HAP-1 (cell line): ENCODE measurements at regions not wholly inside any gene's neighbourhood (a gene's known extent, or its start where the extent isn't known, plus 50 kb on each side); places are given as distances from the start of the nearest gene placed in this dataset.

Experiments used
- DNase-seq, 2 experiments: peaks; one replicate each; pipeline ENCODE4 v3.0.0-alpha.2; 2016 to 2020; ENCODE audit warnings: low spot score in 2 of 2
- H3K27me3 ChIP-seq: fragments of 250-450 bp; sonication (Bioruptor Pico); 2 replicates; pipeline ENCODE4 v1.5.1; 2020; ENCODE audit warnings: low read depth, mild to moderate bottlenecking, moderate library complexity
- H3K36me3 ChIP-seq: fragments of 250-450 bp; sonication (Bioruptor Pico); replicated peaks from 2 replicates; pipeline ENCODE4 v1.5.1; 2020; ENCODE audit warnings: mild to moderate bottlenecking
- H3K4me1 ChIP-seq: fragments of 250-450 bp; sonication (Bioruptor Pico); 2 replicates; pipeline ENCODE4 v1.5.1; 2020; ENCODE audit warnings: mild to moderate bottlenecking
- H3K4me3 ChIP-seq: fragments of 250-450 bp; sonication (Bioruptor Pico); 2 replicates; pipeline ENCODE4 v1.5.1; 2020; ENCODE audit warnings: mild to moderate bottlenecking, moderate library complexity
- H3K9me3 ChIP-seq: fragments of 250-450 bp; sonication (Bioruptor Pico); 2 replicates; pipeline ENCODE4 v1.5.1; 2020; ENCODE audit warnings: mild to moderate bottlenecking, moderate library complexity
- in situ Hi-C: fragments of 300-500 bp; cut with MboI; formaldehyde crosslinking; loops from 3 replicates; pipeline ENCODE4 v1.14.3; 2020; ENCODE audit warnings: low sequenced_read_pairs, inconsistent platforms, mixed read lengths

GRCh38 chr10:61835069-61835945 is 66.2 kb upstream of the ARID5B start:
- no peak overlapping the region for H3K4me3 ChIP-seq
- peak; percentile 59 to 84 for DNase-seq
- in situ Hi-C loops = no loop called here

DNA sequence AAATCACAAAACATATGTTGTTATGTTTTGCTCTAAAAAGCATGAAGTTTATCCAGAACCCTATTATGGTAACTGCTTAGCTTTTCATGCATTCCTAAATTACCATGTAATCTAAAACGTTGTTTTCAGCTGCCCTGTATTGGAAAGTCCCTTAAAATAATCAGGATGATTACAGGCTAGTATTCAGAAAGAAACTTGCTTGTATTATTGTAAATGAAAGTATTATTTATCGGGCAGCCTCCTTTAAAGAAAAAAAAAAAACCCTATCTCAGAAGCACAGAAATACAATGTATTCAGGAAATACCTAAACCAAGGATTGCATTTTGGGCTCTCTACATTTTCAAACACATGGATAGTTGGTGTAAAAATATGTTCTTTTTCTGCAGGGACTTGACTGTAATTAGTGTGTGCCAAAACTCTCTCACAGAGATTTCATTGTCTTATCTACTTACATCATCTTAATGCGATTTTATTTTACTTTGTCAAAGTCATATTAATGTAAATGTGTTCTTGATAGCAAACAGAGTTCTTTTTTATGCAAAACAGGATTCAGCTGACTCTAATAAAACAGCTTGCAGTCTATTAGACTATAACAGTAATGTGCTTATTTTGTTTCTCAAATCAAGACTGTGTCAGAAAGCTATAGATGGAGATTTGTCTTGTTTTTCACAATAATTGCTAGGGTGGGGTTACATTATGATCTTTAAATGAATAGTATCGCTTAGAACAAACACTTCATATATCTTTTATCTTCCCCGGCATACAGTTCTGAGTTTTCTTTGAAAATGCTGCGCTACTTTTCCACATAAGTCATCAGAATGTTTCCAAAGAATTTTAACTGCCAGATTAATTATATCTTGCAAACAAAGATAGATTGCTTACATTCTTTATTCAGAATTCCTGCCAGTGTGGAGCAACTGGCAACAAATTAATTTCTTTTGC is 65.3 kb upstream of the ARID5B start:
- H3K4me3 ChIP-seq = no peak overlapping the region
- peak in 1 of 2 experiments; percentile 98 for DNase-seq
- H3K9me3 ChIP-seq = no peaks in the 10 kb centered on the region
- in situ Hi-C loops = no loop called here
- peaks cover 49% of the 10 kb centered on the region for H3K4me1 ChIP-seq
- H3K27me3 ChIP-seq = no peaks in the 10 kb centered on the region
- H3K36me3 ChIP-seq = no peaks in the 10 kb centered on the region

More at GRCh38 chr10:61835069-61835945, 66.2 kb upstream of the ARID5B start:
- no peaks in the 10 kb centered on the region for H3K27me3 ChIP-seq
- no peaks in the 10 kb centered on the region for H3K36me3 ChIP-seq
- no peaks in the 10 kb centered on the region for H3K9me3 ChIP-seq
- H3K4me1 ChIP-seq = peaks cover 49% of the 10 kb centered on the region

DNA sequence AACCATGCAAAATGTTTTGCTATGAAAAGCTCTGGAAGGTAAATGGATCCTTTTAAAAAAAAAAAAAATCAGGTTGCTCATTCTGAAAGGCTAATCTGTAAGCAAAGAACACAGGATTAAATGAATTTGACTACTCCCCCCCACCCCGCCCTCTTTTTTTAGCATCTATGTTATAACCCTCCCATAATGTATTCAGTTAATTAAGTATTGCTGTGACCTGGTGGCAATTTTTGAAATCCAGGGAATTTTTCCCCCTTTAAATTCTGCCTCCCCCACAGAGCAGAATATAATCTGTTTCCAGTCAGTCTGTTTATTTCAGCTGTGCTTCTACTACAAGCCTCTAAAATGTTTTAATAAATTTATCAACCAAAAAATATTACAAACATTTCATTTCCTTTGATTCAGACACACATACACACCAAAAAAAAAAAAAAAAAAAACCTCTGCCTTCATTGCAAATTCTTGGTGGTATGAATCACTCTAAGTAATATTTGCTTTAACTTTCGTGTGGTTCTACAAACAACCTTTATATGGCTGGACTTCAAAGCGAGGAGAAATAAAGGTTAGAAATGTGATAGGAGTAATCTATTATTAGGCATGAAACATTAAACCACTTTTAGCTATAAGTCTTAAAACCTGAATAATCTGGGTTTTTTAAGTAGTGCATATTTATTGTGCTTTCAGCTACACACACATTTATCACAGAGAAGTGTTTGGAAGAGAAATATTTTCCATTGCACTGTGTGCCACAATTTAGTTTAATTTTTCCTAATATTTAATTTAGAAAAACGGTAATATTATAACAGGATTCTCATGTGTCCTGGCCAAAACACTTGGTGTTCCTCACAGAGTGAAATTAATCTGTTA is 64.4 kb upstream of the ARID5B start:
- H3K27me3 ChIP-seq = no peaks in the 10 kb centered on the region
- peak; percentile 20 to 51 for DNase-seq
- H3K4me3 ChIP-seq = no peak overlapping the region
- H3K36me3 ChIP-seq = no peaks in the 10 kb centered on the region
- H3K9me3 ChIP-seq = no peaks in the 10 kb centered on the region
- H3K4me1 ChIP-seq = peaks cover 51% of the 10 kb centered on the region
- in situ Hi-C loops = no loop called here

GRCh38 chr10:61837755-61838171 is 63.7 kb upstream of the ARID5B start:
- H3K4me3 ChIP-seq = no peak overlapping the region
- peak; percentile 70 to 98 for DNase-seq
- no peaks in the 10 kb centered on the region for H3K36me3 ChIP-seq
- in situ Hi-C loops = no loop called here
- H3K27me3 ChIP-seq = no peaks in the 10 kb centered on the region
- peaks cover 55% of the 10 kb centered on the region for H3K4me1 ChIP-seq
- no peaks in the 10 kb centered on the region for H3K9me3 ChIP-seq

GRCh38 chr10:61839916-61840315 is 61.6 kb upstream of the ARID5B start:
- H3K4me3 ChIP-seq = no peak overlapping the region
- H3K9me3 ChIP-seq = no peaks in the 10 kb centered on the region
- H3K36me3 ChIP-seq = no peaks in the 10 kb centered on the region
- DNase-seq = no peak
- in situ Hi-C loops = no loop called here
- H3K27me3 ChIP-seq = no peaks in the 10 kb centered on the region
- peaks cover 58% of the 10 kb centered on the region for H3K4me1 ChIP-seq

DNA sequence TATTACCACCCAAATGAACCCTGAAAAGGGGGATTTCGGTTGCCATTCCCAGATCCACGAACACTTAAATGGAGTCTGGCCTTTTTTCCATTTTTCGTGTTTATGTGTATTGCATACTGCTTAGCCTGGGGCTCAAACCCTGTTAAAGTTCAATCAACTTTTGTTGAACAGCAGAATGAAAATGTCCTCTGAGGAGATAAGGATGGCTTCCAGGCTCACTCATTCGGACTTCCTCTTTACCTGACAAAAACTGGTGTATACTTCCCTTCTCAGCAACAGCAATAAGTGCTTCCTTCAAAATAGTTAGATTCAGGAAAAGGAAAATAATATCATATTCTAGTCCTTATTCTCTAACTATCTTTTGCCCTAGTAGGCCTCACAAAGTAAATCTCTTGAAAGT is 61.1 kb upstream of the ARID5B start:
- DNase-seq = no peak
- in situ Hi-C loops = no loop called here
- H3K9me3 ChIP-seq = no peaks in the 10 kb centered on the region
- H3K4me3 ChIP-seq = no peak overlapping the region
- H3K27me3 ChIP-seq = no peaks in the 10 kb centered on the region
- no peaks in the 10 kb centered on the region for H3K36me3 ChIP-seq
- H3K4me1 ChIP-seq = peaks cover 53% of the 10 kb centered on the region

DNA sequence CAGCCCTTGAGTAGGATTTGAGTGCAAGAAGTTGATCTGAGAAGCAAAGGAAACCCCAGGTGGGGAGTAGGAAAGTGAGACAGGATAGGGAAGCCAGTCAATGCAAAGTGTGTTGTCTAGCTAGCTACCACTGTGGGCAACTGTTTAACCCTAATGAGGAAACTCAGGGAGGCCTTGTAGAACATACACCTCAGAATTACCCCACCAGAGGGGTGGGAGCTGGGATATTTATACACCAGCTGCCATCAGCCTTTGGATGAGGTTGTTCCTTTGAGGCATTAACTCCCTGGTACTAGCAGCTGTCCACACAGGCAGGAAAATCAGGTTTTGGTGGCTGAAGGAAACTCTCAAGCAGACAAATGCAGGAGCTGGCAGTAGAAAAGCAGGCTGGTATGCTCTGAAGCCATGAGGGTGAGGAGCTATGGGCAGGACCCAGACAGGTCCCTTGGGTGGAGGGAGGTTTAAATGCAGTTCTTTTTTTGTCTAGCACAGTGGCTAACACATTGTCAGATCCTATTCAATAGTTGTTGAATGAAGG is 60.1 kb upstream of the ARID5B start:
- peaks cover 46% of the 10 kb centered on the region for H3K4me1 ChIP-seq
- H3K9me3 ChIP-seq = no peaks in the 10 kb centered on the region
- no peak for DNase-seq
- in situ Hi-C loops = no loop called here
- H3K36me3 ChIP-seq = no peaks in the 10 kb centered on the region
- H3K4me3 ChIP-seq = no peak overlapping the region
- H3K27me3 ChIP-seq = no peaks in the 10 kb centered on the region

GRCh38 chr10:61842755-61843497 is 58.6 kb upstream of the ARID5B start:
- peak; percentile 21 to 81 for DNase-seq
- H3K27me3 ChIP-seq = no peaks in the 10 kb centered on the region
- in situ Hi-C loops = no loop called here

GRCh38 chr10:61844116-61844822 is 57.2 kb upstream of the ARID5B start:
- in situ Hi-C loops = no loop called here
- DNase-seq = no peak
- H3K4me1 ChIP-seq = peaks cover 27% of the 10 kb centered on the region

More at GRCh38 chr10:61842755-61843497, 58.6 kb upstream of the ARID5B start:
- Histone ChIP-seq H3K4me1 (peaks cover 36% of the 10 kb centered on the region), H3K36me3 (no peaks in the 10 kb centered on the region), H3K9me3 (no peaks in the 10 kb centered on the region), H3K4me3 (no peak overlapping the region)

DNA sequence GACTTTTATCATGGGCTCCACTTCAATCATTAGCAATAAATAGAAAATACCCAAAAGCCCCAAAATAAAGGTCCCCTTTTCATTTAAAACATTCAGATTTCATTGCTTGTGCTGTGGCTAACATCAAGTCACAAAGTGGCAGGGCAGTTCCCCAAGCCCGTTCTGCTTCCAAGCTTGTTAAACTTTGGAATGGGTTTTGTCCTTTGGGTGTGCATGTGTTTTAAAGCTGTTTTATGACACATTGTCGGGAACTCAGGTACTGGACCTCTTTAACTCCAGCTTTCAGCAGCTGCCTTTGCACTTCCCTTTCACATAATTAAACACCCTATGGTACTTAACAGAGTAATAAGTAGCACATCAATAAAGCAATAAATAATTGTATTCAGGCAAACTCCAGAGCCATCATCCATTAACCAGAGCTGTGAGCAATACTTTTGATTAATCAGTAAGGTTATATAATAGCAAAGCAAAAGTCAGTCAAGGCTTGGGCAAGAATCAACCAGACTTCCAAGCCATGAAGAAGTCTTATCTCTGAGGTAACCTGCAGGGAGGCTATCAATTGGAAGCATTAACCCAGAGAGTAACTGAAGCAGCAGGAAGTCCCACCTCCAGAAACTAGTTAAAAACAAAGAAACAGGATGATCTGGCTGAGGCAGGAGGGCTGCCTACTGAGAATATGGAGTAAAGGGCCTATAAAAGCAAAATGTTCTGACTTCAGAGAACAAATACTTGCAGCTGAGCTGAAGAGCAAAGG is 56.1 kb upstream of the ARID5B start:
- H3K36me3 ChIP-seq = no peaks in the 10 kb centered on the region
- H3K9me3 ChIP-seq = no peaks in the 10 kb centered on the region
- DNase-seq = no peak
- no peak overlapping the region for H3K4me3 ChIP-seq
- in situ Hi-C loops = no loop called here
- H3K27me3 ChIP-seq = no peaks in the 10 kb centered on the region
- H3K4me1 ChIP-seq = peaks cover 27% of the 10 kb centered on the region

More at GRCh38 chr10:61844116-61844822, 57.2 kb upstream of the ARID5B start:
- Histone ChIP-seq H3K36me3 (no peaks in the 10 kb centered on the region), H3K27me3 (no peaks in the 10 kb centered on the region), H3K9me3 (no peaks in the 10 kb centered on the region), H3K4me3 (no peak overlapping the region)

DNA sequence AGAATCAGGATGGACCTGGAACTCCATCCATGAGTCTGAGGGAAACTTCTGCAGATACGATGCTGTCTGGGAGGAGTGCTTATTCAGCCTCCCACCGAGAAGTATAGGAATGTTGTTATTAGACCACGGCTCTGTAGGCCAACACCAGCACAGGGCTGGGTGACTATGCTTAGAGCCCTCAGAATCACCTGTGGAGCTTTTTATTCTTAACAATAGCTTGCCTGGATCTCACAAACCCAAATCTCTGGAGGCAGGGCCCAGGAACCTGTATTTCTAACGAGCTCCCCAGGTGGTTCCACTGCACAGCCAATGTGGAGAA is 55.6 kb upstream of the ARID5B start:
- in situ Hi-C loops = no loop called here
- Histone ChIP-seq H3K4me3 (no peak overlapping the region), H3K9me3 (no peaks in the 10 kb centered on the region), H3K4me1 (peaks cover 27% of the 10 kb centered on the region), H3K36me3 (no peaks in the 10 kb centered on the region), H3K27me3 (no peaks in the 10 kb centered on the region)
- no peak for DNase-seq
